GM23338 (cell line): ENCODE measurements at regions not wholly inside any gene's neighbourhood (a gene's known extent, or its start where the extent isn't known, plus 50 kb on each side); places are given as distances from the start of the nearest gene placed in this dataset.

Source experiments
- ATAC-seq: fragments of 200-7000 bp; cut with Tn5 transposase; 3 replicates; pipeline ENCODE4 v1.9.1; 2020
- DNase-seq: peaks from one replicate; pipeline ENCODE4 v3.0.0-alpha.2; 2015; ENCODE audit warnings: low spot score
- H2AFZ ChIP-seq: fragments of 200-600 bp; sonication (generic); 2 replicates; pipeline ENCODE4 v1.8.0; 2016; ENCODE audit warnings: antibody characterized with exemption, mild to moderate bottlenecking, moderate library complexity
- H3F3A ChIP-seq: fragments of 200-600 bp; sonication (generic); replicated peaks from 2 replicates; pipeline ENCODE4 v1.8.0; 2017; ENCODE audit warnings: antibody characterized with exemption, mixed run types, low read depth
- H3K27ac ChIP-seq: fragments of 200-600 bp; sonication (generic); 2 replicates; pipeline ENCODE4 v1.6.1; 2016; ENCODE audit warnings: low read depth
- H3K27me3 ChIP-seq: fragments of 200-600 bp; sonication (generic); 2 replicates; pipeline ENCODE4 v1.8.0; 2016; ENCODE audit warnings: mild to moderate bottlenecking, mixed run types, moderate library complexity; ENCODE audit not compliant: insufficient read depth
- H3K36me3 ChIP-seq: fragments of 200-600 bp; sonication (generic); 2 replicates; pipeline ENCODE4 v1.8.0; 2016; ENCODE audit warnings: mild to moderate bottlenecking; ENCODE audit not compliant: insufficient read depth
- H3K4me1 ChIP-seq: fragments of 200-600 bp; sonication (generic); 2 replicates; pipeline ENCODE4 v1.8.0; 2016; ENCODE audit warnings: mild to moderate bottlenecking, moderate library complexity; ENCODE audit not compliant: insufficient read depth
- H3K4me2 ChIP-seq: fragments of 200-600 bp; sonication (generic); 2 replicates; pipeline ENCODE4 v1.7.1; 2017; ENCODE audit warnings: mixed run types
- H3K4me3 ChIP-seq: fragments of 200-600 bp; sonication (generic); 2 replicates; pipeline ENCODE4 v1.6.1; 2016; ENCODE audit warnings: mixed run types
- H3K79me2 ChIP-seq: fragments of 200-600 bp; sonication (generic); replicated peaks from 2 replicates; pipeline ENCODE4 v1.8.0; 2017; ENCODE audit warnings: mild to moderate bottlenecking; ENCODE audit not compliant: insufficient read depth
- H3K9me2 ChIP-seq: fragments of 200-600 bp; sonication (generic); 2 replicates; pipeline ENCODE4 v1.8.0; 2017; ENCODE audit not compliant: insufficient read depth
- H4K20me1 ChIP-seq: fragments of 200-600 bp; sonication (generic); replicated peaks from 2 replicates; pipeline ENCODE4 v1.8.0; 2017; ENCODE audit warnings: mild to moderate bottlenecking; ENCODE audit not compliant: insufficient read depth
- H3K27ac Mint-ChIP-seq: 2 replicates; pipeline ENCODE4 v1.8.0; 2020; ENCODE audit warnings: inconsistent platforms, mild to moderate bottlenecking, moderate library complexity, mixed read lengths
- H3K27me3 Mint-ChIP-seq: 3 replicates; pipeline ENCODE4 v1.8.0; 2022; ENCODE audit warnings: low read depth, mild to moderate bottlenecking, moderate library complexity, mixed read lengths, inconsistent platforms; ENCODE audit not compliant: insufficient read depth, poor library complexity
- H3K36me3 Mint-ChIP-seq: 3 replicates; pipeline ENCODE4 v1.8.0; 2021; ENCODE audit warnings: low read depth, mild to moderate bottlenecking, inconsistent platforms, moderate library complexity, mixed read lengths
- H3K4me1 Mint-ChIP-seq: 3 replicates; pipeline ENCODE4 v1.8.0; 2020; ENCODE audit warnings: mild to moderate bottlenecking, inconsistent platforms, mixed read lengths
- H3K4me3 Mint-ChIP-seq: 3 replicates; pipeline ENCODE4 v1.8.0; 2021; ENCODE audit warnings: moderate library complexity, mild to moderate bottlenecking, inconsistent platforms, mixed read lengths
- H3K9me3 Mint-ChIP-seq: 3 replicates; pipeline ENCODE4 v1.8.0; 2020; ENCODE audit warnings: moderate library complexity, mild to moderate bottlenecking, inconsistent platforms, mixed read lengths
- CREB1 ChIP-seq: fragments of 250-450 bp; sonication (Bioruptor Pico); IDR thresholded peaks from 2 replicates; pipeline ENCODE4 v1.5.0; 2020; ENCODE audit warnings: low read depth, mild to moderate bottlenecking, moderate library complexity
- CTCF ChIP-seq, 2 experiments: fragments of 200-600 bp in 1 of 2; sonication (generic) in 1 of 2; conservative IDR thresholded peaks; 2 replicates each; pipeline versions ENCODE4 v1.5.1 to v1.6.1; 2016 to 2017; ENCODE audit warnings: antibody characterized with exemption in 2 of 2, low read depth in 2 of 2, mild to moderate bottlenecking in 2 of 2, moderate library complexity in 1 of 2
- ETS1 ChIP-seq: IDR thresholded peaks from 2 replicates; pipeline ENCODE4 v1.6.1; 2016; ENCODE audit warnings: antibody characterized with exemption
- EZH2 ChIP-seq: fragments of 200-600 bp; sonication (generic); IDR thresholded peaks from one replicate; pipeline ENCODE4 v1.8.0; 2017; ENCODE audit warnings: antibody characterized with exemption, mild to moderate bottlenecking, low read depth; ENCODE audit not compliant: unreplicated experiment
- POLR2AphosphoS5 ChIP-seq: IDR thresholded peaks from 2 replicates; pipeline ENCODE4 v1.6.1; 2016; ENCODE audit warnings: antibody characterized with exemption, low read depth
- REST ChIP-seq: IDR thresholded peaks from one replicate; pipeline ENCODE4 v1.6.1; 2018; ENCODE audit warnings: antibody characterized with exemption; ENCODE audit not compliant: unreplicated experiment
- ZNF331 ChIP-seq: fragments of 250-450 bp; sonication (Bioruptor Pico); IDR thresholded peaks from 2 replicates; pipeline ENCODE4 v1.5.0; 2020; ENCODE audit warnings: low read depth, mild to moderate bottlenecking, moderate library complexity

- no peaks in the 10 kb centered on the region for H3F3A ChIP-seq
- H4K20me1 ChIP-seq = no peaks in the 10 kb centered on the region
- H3K36me3 Mint-ChIP-seq = no peaks in the 10 kb centered on the region; the same call in 2 of the 3 replicates
These were observed 107.7 kb downstream of the DMAC1 start for GRCh38 chr9:7691909-7692308.

More at GRCh38 chr9:7691909-7692308, 107.7 kb downstream of the DMAC1 start:
- H3K27ac ChIP-seq = no peak overlapping the region
- H3K79me2 ChIP-seq = no peaks in the 10 kb centered on the region
- ATAC-seq = no peak
- H3K36me3 ChIP-seq = no peaks in the 10 kb centered on the region
- TF ChIP-seq EZH2 (no peak), ETS1 (no peak), CTCF (conservative IDR thresholded peaks at IDR 0.05; ENCODE audit: low read depth in 2 of 2) (no peak), REST (no peak), POLR2AphosphoS5 (no peak), CREB1 (no peak), ZNF331 (CRISPR knock-in tag) (no peak)
- H3K4me3 ChIP-seq = no peak overlapping the region
- H3K9me2 ChIP-seq = peaks cover 4% of the 10 kb centered on the region
- no peak overlapping the region for H3K4me2 ChIP-seq
- no peaks in the 10 kb centered on the region for H3K27me3 ChIP-seq
- no peak overlapping the region for H2AFZ ChIP-seq
- Mint-ChIP-seq H3K9me3 (0 out of 3 replicates have a peak, but pooled peaks cover 4% of the 10 kb centered on the region), H3K4me1 (no peaks in the 10 kb centered on the region), H3K4me3 (no peak overlapping the region), H3K27me3 (no peaks in the 10 kb centered on the region), H3K27ac (no peak overlapping the region)
- H3K4me1 ChIP-seq = no peaks in the 10 kb centered on the region
- no peak for DNase-seq
